Gastrocnemius medialis (tissue), 4 donors: ENCODE measurements at regions not wholly inside any gene's neighbourhood (a gene's known extent, or its start where the extent isn't known, plus 50 kb on each side); places are given as distances from the start of the nearest gene placed in this dataset.

Experiments
- CTCF ChIP-seq, 5 experiments: fragments of 450-650 bp in 3 of 5; fragments of 200-600 bp in 2 of 5; sonication (generic) in 2 of 5; IDR thresholded peaks in 4 of 5; conservative IDR thresholded peaks in 1 of 5; 1 replicate in 4 of 5; 2 replicates in 1 of 5; pipeline ENCODE4 v1.5.1; 2016 to 2019; ENCODE audit warnings: antibody characterized with exemption in 5 of 5, mild to moderate bottlenecking in 3 of 5, moderate library complexity in 3 of 5
- POLR2A ChIP-seq, 2 donors: fragments of 450-650 bp; IDR thresholded peaks; one replicate each; pipeline ENCODE4 v1.6.1; 2017; ENCODE audit warnings: antibody characterized with exemption in 2 of 2, mild to moderate bottlenecking in 2 of 2, moderate library complexity in 2 of 2

DNA sequence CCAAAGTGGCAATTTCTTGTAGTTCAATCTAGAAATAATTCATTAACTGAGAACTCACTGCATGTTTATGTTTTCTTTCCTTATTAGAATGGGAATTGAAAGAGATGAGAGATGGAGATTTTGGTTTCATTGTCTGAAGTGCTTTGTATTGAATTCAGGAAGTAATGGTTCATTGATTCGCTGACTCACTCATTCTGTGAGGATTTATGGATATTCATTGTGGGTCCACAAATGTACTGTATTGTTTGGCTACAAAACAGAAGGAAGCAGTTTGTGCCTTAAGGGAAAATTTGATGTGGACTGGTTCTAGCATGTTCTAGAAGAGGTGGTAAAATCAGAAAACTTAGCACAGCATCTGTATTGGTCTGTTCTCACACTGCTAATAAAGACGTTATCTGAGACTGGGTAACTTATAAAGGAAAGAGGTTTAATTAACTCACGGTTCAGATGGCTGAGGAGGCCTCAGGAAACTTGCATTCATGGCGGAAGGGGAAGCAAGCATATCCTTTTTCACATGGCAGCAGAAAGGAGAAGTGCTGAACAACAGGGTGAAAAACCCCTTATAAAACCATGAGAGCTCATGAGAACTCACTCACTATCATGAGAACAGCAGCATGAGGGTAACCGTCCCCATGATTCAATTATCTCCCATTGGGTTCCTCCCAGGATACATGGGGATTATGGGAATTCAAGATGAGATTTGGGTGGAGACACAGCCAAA is 132.3 kb upstream of the VCX3A start:
- no peak for TF ChIP-seq CTCF (IDR thresholded peaks at IDR 0.05 in 4 of 5, conservative IDR thresholded peaks at IDR 0.05 in 1 of 5)
- no peak for TF ChIP-seq POLR2A (IDR thresholded peaks at IDR 0.05)
